GDM1 (cell line): ENCODE measurements at regions not wholly inside any gene's neighbourhood (a gene's known extent, or its start where the extent isn't known, plus 50 kb on each side); places are given as distances from the start of the nearest gene placed in this dataset.

ENCODE experiments used
- DNase-seq: peaks from one replicate; lab custom pipeline; 2025; lab: John Stamatoyannopoulos, UW

DNA sequence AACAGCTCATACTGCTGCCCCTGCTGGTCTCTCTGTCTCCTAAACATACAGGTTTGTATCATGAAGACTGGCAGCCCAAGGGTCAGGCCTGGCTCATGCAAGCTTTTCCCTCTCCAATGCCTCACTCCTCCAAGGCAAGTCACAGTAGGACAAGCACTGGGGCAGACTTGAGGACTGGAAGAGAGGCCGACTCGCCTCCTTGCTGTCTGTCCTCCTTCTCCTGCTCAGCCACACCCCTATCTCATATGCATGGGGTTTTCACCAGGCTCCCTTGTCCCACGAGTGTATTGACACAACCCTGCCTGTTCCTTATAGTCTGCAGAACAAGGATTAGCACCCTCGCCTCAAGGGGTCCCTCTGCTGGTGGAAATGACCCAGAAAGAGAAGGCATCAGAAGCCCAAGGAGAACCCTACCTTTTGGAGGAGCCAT is 223.7 kb downstream of the SOX11 start:
- no peak for DNase-seq

DNA sequence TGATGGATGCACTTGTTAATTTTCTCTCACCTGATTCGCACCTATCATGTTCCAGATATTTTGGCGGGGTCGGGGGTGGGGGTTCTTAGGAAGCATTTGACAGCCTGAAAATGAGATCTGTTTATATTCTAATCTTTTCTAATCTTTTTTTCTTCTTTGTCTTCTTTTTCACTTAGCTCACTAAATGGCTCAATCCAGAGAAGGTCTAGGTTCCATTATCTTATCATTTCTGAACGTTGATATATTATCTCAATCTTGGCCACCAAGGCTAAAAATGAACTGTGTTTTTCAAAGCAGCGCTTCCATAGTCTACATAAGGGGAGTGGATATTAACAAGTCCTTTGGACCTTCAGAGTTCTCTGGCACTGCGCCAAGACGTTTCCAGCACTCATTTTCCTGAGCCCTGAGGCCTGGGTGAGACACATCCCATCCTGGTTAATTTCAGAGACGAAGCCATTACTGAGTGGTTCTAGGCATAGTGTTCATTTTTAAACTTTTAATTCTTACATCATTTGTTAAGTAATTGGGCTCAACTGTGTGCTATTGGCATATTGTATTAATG is 229.0 kb downstream of the SOX11 start:
- DNase-seq: no peak

DNA sequence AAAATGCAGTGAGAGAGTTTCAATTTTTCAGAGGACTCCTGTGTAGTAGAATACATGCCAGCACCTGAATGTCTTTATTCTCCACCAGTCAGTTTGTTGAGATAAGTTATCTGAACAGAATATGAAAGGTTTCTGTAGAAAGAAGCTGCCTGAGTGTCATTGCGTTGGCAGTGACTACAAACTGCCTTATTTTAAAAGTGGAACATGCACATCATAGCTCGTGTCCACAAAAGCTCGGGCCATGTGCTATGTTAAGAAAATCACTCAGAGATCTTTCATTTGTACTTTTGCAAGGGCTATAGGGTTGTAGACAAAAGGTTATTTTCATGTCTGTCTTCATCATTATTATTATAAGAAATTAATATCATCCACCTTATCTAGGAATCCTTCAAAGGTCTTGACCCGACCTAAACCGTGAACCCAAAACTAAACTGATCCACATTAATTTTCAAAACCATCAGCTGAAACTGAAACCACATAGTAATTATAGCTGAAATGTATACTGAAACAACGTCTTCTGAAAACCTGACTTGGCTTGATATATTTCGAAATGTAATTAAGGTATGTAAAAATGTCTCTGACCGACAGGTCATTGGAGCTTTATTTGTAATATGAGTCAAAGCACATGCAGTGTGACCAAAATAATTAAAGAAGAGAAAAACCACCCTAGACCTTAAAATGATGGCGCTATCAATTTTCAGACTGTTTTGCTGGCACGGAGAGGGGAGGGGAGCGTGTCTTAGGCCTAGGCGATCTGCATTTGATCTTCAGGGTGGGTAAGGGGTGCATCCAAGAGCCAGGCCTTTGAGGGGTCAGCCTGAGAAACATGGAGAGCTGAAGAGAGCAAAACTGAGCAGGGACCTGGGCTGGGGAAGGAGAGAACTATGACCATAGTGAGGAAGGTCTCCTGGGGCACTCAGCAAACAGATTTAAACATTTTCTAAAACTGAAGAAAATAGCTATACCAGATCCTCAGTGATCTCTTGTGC is 232.1 kb downstream of the SOX11 start:
- DNase-seq: no peak

DNA sequence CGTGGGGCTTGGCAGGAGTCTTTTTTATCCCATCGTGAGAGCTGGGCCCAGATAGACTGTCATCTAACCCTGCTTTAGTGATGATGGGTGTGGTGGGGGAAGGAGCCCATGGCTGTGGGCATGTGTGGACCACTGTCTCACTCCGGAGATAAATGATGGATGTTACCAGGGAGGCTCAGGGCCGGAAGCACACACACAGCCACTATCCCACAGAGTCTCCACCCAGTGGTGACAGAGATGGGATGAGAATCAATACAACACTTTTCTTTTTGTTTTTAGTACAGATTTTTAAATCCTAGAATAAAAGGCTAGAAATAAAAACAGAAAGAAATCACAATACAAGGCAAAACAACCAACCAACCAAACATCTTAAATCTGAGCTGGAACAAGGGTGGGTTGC is 233.4 kb downstream of the SOX11 start:
- DNase-seq: no peak

DNA sequence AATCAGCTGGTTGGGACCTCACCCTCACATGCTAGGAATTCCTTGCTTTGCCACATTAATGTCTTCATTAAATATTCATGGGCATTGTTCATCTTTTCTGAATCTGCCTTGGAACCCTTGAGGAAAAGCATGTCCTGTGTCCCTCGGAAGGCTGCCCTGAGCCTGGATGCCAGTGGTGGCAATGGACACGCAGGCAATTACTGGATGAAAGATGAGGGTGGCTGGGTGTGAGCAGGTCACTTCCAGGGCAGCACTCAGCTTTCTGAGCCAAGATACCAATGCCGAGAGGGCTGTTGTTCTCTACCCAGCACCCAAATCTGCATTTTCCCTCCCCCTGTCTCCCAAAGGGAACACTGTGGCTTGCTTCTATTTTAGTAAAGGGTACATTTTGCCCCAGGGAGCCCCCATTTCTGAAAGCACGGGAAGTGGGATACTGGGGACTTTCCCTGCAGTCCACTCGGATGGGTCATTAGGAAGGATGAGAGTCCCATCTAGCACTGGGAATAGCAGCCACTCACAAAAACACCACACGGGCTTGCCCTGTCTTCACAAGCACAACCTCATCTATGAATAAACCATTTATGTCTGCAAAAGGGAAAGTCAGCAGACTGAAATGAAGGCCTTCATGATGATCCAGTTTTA is 234.8 kb downstream of the SOX11 start:
- no peak for DNase-seq

DNA sequence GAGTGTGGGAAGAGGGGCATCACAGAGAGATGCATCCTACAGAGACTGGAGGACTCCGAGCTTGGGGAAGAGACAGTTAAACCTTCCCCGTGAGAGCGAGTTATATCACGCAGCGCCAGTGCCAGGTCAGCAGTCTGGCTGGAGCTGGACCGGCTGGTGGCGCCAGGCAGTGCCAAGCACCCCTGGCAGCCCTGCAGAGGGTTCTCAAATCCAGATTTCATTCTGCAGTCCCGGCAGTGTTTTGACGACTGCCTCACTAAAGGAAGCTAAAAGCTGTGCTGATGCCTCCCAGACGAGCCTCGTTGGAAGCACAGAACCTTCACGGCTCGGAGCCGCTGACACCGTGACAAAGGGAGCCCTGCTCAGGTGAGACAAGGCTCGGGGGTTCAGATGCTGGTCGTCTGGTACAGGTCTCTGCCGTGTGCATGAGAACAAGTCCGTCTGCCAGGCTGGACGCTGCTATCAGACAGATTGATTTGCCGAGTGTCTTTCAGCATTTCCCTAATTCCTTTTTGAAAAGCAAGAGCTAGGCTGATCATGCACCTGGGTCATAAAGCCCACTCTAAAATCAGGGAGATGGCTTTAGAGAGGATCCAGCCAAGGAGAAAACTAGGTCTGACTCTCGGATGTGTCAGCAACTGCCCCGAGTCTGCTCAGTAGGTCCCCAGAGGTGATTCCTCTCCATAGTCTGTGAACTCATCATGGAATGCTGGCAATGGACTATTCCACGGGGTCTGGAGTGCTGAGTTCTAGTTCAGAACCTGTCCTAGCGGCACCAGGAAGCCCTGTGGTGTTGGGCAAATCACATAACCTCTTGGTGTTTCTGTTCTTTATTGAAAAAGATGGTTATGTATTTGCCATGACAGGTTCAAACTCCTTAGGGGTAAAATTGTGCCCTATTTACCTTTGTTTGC is 240.6 kb downstream of the SOX11 start:
- no peak for DNase-seq

DNA sequence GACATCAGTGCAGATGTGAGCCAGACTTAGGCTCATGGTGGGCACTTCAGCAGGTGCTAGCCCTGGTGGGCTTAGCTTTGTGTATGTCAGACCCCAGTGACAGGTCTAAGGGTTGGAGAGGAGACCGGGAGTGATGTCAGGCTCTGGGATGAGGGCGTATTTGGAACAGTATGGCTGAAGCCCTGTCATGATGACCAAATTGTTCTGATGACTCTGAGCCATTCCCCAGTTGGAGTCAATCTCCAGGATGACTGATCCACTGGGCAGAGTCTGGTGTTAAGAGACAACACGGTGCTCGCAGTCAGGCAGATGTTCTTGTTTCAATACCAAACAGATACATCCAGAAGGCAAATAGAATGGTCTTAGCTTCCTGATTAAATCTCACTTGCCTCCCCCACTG is 241.5 kb downstream of the SOX11 start:
- no peak for DNase-seq

DNA sequence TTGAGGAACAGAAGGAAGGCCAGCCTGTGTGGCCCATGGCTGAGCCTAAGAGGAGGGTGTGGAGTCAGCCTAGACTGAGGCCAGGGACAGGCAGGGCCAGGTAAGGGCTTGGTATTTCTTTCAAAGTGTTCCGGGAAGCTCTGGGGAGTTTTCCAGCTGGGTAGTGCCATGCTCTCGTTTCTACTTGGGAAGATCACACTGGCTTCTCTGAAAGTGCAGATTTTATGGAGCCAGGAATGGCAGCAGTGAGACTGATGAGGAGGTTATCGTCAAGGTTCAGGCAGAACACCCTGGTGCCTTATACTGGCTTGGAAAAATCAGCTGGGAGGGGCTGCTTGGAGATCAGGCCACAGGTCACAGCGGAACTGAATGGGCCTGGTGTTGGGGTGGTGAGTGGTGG is 245.1 kb downstream of the SOX11 start:
- DNase-seq: no peak

DNA sequence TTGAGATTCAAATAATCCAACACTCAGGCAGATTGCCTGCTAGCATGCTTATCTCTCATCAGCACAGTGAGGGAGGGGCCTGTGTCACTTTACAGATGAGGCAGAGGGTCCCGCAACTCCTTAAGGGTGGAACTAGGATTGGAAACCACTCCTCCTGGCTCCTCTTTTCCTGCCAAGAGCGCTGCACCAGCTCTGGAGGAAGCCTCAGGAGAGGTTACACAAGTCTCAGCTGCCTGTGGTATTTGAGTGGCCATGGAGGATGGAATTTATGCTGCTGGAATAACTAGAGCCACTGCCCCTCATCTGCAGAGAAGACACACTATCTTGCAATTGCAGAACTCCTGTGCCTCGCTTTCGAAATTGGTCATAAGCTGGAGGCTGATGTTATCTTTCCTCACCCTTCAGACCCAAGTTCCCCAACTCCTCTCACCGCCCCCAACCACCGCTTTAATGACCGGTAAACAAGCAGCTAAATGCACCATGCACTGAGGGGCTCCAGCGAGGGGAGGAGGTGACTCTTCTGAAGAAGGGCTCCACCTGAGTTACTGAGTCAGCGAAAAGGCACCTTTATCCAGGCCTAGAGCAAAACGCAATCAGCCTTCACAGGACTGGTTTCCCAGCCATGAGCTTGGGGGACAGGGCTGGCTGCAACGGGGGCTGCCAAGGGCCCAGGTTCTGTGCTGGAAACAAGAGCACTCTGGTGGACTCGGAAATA is 245.8 kb downstream of the SOX11 start:
- DNase-seq: no peak

DNA sequence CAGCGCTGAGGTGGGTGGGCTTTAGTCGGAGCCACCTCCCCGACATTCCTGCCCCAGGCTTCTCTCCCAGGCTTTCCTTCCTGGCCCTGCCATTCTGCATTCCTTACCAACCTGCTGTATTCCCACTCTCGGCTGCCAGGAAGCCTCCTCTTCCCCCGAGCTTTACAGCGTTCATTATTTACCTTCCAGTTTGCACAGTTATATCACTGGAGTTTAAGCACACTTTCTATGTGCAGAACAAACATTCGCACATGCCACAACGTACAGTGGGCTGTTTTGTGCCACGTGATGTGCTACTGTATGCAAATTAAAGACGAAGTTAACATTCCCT is 246.3 kb downstream of the SOX11 start:
- no peak for DNase-seq

DNA sequence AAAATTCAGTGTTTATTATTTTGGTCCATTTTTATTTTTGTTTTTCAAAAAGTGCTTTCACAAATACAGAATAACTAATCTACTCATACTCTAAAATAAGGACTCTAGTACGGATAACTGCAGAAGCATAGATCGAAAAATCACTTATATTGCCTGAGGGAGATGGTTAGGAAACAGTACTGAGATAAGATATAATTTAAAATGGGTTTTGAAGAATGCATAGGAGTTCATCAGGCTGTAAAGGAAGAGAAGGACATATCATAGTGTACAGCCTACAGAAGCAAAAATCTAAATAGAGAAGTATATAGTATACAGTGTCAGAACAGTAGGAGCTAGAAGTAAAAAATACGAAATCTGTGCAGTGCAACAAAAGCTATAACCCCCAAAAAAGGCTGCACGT is 247.4 kb downstream of the SOX11 start:
- DNase-seq: no peak

DNA sequence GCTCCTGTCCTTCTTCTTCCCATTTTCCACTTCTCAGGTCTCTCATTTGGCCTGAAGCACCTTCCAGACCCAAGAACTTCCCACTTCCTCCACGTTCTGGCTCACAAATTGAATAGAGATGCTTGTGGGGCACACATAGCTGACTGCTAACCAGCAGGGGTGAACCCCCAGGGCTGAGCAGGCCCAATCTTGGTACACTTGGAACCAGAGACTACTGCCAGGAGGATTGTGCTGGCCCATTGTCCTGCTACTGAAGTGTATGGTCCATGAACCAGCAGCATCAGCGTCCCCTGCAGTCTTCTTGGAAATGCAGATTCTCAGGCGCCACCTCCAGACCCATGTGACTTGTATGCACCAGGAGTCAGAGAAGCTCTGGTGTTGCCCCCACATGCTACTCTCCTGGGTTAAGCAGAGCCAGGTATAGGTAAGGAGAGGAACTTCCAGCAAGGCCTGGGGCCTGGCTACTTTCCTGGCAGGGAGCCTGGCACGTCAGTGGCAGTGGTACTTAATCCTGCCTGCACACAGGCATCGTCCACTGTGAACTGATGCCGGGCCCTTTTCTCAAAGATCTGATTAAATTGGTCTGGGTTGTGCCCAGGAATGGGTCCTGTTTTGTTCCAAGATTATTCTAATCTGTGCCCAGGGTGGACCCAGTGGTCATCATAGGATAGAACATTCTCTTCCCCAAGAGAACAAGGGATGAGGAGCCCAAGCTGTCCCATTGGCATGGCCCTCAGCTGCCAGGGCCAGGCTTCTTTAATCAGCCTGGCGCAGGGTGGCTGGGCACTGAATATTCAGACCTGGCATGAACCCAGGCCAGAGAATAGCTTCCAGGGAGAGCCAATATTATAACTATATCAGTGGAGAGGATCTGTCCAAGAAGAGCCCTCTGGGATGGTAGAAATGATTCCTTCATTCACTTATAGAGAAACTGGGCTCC is 248.7 kb downstream of the SOX11 start:
- DNase-seq: no peak

DNA sequence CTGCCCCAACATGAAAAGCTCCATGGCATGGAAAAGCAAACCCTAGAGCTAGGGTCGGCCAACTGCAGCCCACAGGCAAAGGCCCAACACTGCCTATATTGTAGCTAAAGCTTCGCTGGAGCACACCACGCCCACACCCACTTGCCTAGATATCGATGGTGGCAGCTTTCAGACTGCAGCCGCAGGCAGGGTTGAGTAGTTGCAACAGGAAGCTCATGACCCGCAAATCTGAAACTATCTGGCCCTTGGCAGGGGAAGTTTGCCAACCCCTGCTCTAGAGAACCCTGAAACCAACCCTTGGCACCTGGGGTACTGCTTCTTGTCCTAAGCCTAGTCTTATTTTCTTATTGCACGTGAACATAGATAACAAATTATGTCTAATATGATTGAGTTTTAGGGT is 250.0 kb downstream of the SOX11 start:
- no peak for DNase-seq

DNA sequence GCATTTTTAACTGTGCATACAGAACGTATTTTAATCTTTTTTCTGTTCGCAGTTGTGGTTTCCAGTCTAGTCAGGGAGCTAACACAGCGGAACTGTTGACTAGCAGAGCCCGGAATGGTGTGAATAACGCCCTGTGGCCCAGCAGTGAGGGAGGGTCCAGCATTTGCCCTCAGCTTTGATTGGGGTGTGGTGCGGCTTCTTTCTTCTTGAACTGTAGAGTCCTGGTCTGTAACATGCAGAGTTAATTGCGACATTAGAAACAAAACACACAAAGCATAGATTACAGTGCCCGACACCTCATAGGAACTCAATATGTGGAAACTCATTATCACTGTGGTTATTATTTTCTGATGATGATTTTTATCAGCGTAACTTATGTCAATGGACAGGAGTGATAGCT is 253.6 kb downstream of the SOX11 start:
- DNase-seq: no peak

DNA sequence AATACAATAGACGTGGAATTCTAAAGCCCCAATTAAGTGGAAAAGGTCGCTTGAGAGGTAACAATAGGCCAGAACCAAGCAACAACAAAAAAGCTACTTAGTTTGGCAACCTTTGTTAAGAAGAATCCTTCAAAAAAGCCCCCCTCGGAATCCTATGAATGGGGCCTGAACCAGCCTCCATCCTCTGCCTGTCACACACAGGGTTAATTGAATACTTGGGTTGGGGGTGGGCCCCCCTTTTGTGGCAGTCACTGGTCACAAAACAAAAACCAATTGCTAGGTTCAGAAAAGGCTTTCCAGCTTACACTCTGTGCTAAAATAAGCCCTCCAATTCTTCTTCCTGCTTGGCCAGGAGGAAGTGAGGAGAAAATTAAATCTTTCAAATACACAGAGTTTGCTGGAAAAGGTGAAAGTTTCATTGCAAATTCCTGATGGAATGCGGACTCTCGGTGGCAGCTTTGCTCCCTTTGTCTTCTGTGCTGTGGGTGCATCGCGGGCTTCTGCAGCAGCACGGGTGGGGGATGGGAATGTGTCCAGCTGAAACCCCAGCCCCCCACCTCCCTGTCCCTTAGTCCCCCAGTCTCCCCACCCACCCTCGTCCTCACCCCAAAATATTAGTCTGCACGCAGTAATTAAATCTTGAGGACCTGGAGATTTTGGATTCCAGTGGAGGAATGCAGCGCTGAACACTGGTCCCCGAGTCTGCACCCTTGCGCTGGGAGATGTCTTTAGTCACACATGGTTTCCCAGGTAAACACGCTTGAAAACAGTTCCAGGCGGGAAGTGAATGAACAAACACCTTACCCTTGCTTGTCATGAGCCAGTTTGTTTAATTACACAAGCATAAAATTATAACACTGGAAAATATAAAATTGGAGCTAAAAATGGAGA is 254.3 kb downstream of the SOX11 start:
- DNase-seq: no peak

DNA sequence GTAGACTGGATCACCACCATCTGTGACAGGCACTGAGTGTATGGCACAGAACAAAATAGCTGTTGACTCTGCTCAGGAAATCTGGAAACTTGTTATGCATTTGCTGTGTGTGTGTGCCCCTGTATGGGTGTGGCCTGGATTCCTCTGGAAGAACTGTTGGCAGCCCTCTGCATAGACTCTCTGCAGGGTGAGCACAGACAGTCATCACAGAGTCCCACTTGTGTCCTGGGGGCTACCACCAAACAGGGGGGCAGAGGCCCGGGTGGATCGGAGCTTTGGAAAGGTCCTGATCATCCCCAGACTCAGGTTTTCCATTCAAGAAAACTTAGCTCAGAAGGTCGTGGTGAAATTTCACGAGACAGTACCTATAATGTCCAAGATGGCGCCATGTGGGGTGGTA is 258.6 kb downstream of the SOX11 start:
- no peak for DNase-seq

DNA sequence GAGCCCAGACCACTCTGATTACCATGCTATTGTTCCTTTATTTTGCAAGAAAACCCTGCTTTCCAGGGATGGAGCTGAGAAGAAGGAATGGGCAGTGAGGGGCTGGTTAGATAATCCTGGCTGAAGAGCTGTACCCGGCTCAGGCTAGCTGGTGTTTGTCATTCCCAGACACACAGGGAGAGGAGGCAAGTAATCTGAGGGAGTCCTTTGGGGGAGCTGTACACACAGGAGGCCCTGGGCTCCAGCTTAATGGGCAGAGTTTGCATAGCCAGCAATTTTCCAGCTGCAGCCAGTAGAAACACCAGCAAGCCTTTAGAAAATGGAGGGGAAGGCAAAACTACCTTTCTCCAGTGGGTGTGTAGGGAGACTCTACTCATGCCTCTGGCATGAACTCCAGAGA is 259.3 kb downstream of the SOX11 start:
- DNase-seq: no peak

DNA sequence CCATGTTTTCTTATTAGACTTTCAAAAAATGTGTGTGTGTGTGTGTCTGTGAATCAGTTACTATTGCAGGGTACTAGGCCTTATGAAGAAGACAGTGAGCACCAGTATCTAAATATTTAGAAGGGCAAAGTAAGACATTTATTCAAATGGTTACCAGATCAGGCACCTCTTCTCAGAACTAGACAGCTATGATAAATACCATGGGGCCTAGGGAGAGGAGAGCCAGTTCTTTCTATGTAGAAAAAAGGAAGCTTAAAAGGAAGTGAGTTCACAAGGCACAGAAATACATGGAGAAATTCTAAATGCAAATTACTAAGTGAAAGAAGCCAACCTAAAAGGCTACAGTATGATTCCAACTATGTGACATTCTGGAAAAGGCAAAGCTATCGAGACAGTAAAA is 261.3 kb downstream of the SOX11 start:
- DNase-seq: no peak

DNA sequence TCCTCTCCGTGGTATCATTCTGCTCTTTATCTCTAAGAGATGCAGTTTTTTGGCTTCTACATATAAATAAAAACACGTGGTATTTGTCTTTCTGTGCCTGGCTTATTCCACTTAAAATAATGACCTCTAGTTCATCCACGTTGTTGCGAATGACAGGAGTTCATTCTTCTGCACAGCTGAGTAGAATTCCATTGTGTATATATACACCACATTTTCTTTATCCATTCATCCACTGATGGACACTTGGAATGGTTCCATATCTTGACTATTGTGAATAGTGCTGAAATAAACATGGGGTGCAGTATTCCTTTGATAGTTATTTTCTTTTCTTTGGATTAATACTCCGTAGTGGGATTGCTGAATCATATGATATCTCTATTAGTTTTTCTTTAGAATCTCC is 262.3 kb downstream of the SOX11 start:
- DNase-seq: no peak
